ENCODE measurements at regions not wholly inside any gene's neighbourhood (a gene's known extent, or its start where the extent isn't known, plus 50 kb on each side); places are given as distances from the start of the nearest gene placed in this dataset.

DNA sequence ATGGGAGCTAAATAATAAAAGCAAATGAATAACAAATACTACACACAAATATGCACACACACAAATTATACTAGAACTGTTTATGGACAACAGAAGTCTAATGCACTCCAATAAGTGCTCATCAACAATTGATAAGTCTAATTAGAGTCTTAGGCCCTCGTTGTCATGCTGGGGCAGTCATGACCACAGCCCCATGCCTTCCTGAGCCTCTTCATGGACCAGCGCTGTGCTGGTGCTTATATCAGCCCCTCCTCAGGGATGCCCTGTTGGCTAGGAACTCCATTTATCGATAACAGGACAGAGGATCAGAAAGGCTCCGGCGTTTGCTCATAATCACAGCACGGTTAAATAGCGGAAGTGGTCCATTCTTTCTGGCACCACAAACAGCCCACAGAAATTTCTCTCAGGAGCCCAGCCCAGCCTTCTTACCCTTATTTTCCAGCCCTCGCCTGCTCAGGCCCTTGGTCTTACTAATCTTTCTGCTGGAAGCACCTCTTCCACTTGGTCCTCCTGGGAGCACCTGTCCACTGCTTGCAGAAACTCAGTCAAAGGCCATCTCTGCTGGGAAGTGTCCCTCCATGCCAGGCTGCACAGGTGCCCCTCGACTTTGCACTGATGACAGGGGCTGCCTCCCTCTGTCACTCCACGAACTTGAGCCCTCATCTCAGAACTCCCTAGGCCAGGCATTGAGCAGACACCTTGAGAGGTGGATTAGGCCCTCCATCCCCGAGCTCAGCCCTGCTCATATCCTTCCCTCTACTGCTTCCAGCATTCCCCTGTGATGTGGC, 500.2 kb upstream of the HS6ST1 start:
- DNase-seq = no peak
- H3K27ac Mint-ChIP-seq = no peak overlapping the region
- ATAC-seq = no peak
- no peaks in the 10 kb centered on the region for H3K4me1 ChIP-seq (ENCODE audit: control insufficient read depth in 2 of 2, insufficient read depth in 2 of 2, low read length in 2 of 2)
- no peaks in the 10 kb centered on the region for H3K27me3 ChIP-seq (ENCODE audit: control insufficient read depth in 2 of 2, insufficient read depth in 2 of 2, low read length in 2 of 2)
- H3K9me3 ChIP-seq (ENCODE audit: control insufficient read depth in 2 of 3, low read length in 3 of 3) = no peaks in the 10 kb centered on the region
- intact Hi-C loops (cut with micrococcal nuclease) = no loop called here
- H3K36me3 ChIP-seq (ENCODE audit: control insufficient read depth in 2 of 3, insufficient read depth in 3 of 3, low read length in 3 of 3) = no peaks in the 10 kb centered on the region
- no peaks in the 10 kb centered on the region for H3K36me3 Mint-ChIP-seq
- H3K4me3 ChIP-seq (ENCODE audit: low read length) = no peak overlapping the region
- no peaks in the 10 kb centered on the region for H3K4me1 Mint-ChIP-seq
- H3K4me3 Mint-ChIP-seq = no peak overlapping the region
- ChIA-PET POLR2A (no interaction called here), CTCF (no interaction called here)
- no peak overlapping the region for H3K27ac ChIP-seq (ENCODE audit: low read depth, low read length)
- peaks cover 0 to 7% (median 0%) of the 10 kb centered on the region in 11 donors for H3K9me3 Mint-ChIP-seq
- H3K27me3 Mint-ChIP-seq = peaks cover 0 to 22% (median 6%) of the 10 kb centered on the region in 5 donors

DNA sequence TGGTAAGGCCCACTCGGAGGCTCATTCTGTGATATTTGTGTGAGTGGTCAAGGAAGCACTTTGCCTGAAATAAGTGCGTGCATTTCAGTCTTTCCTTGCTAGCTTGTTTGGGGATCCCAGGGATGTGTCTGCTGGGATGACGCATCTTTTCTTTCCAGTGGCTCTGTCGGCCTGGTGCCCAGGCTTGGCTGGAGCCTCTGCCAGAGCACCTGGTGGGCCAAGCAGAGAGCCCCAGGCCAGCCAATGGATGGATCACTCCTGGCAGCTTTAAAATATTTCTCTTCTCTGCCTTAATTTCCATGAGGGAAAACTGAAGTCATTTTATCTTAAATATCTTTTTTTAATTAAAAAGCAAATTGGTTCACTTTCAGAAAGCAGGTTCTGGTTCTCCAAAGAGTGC, 501.8 kb upstream of the HS6ST1 start:
- Histone ChIP-seq H3K4me3 (ENCODE audit: low read length) (no peak overlapping the region), H3K9me3 (ENCODE audit: control insufficient read depth in 2 of 3, low read length in 3 of 3) (no peaks in the 10 kb centered on the region), H3K36me3 (ENCODE audit: control insufficient read depth in 2 of 3, insufficient read depth in 3 of 3, low read length in 3 of 3) (no peaks in the 10 kb centered on the region), H3K27me3 (ENCODE audit: control insufficient read depth in 2 of 2, insufficient read depth in 2 of 2, low read length in 2 of 2) (no peaks in the 10 kb centered on the region), H3K4me1 (ENCODE audit: control insufficient read depth in 2 of 2, insufficient read depth in 2 of 2, low read length in 2 of 2) (no peaks in the 10 kb centered on the region), H3K27ac (ENCODE audit: low read depth, low read length) (no peak overlapping the region)
- intact Hi-C loops (cut with micrococcal nuclease) = no loop called here
- Mint-ChIP-seq H3K9me3 (peaks cover 0 to 12% (median 5%) of the 10 kb centered on the region in 11 donors), H3K27ac (no peak overlapping the region), H3K27me3 (peaks cover 0 to 22% (median 6%) of the 10 kb centered on the region in 5 donors), H3K4me1 (no peaks in the 10 kb centered on the region), H3K36me3 (peaks cover 0 to 4% (median 0%) of the 10 kb centered on the region in 5 donors), H3K4me3 (no peak overlapping the region)
- no peak for DNase-seq
- CTCF ChIA-PET = no interaction called here
- POLR2A ChIA-PET = no interaction called here
- no peak for ATAC-seq

DNA sequence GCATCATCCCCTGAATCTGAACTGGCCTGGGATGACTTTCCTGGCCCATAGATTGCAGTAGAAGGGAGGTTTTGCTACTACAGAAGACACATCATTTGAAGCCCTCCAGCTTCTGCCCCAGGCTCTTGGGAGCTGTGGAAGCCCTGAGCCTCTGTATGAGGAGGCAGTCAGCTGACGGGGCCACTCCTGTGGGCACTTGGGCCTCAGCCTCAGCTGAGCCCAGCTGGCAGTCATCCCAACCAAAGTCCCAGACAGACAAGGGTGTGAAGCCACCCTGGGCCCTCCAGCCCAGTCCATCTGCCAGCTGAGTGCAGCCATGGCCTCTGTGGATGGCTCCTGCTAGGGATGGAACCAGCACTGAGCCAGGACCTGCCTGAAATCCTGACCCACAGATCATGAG, 502.3 kb upstream of the HS6ST1 start:
- ChIA-PET POLR2A (no interaction called here), CTCF (no interaction called here)
- Histone ChIP-seq H3K27ac (ENCODE audit: low read depth, low read length) (no peak overlapping the region), H3K4me3 (ENCODE audit: low read length) (no peak overlapping the region), H3K36me3 (ENCODE audit: control insufficient read depth in 2 of 3, insufficient read depth in 3 of 3, low read length in 3 of 3) (no peaks in the 10 kb centered on the region), H3K4me1 (ENCODE audit: control insufficient read depth in 2 of 2, insufficient read depth in 2 of 2, low read length in 2 of 2) (no peaks in the 10 kb centered on the region), H3K9me3 (ENCODE audit: control insufficient read depth in 2 of 3, low read length in 3 of 3) (no peaks in the 10 kb centered on the region), H3K27me3 (ENCODE audit: control insufficient read depth in 2 of 2, insufficient read depth in 2 of 2, low read length in 2 of 2) (no peaks in the 10 kb centered on the region)
- Mint-ChIP-seq H3K4me3 (no peak overlapping the region), H3K4me1 (no peaks in the 10 kb centered on the region), H3K36me3 (peaks cover 0 to 4% (median 0%) of the 10 kb centered on the region in 5 donors), H3K27me3 (peaks cover 0 to 22% (median 6%) of the 10 kb centered on the region in 5 donors), H3K9me3 (peaks cover 0 to 12% (median 6%) of the 10 kb centered on the region in 11 donors), H3K27ac (no peak overlapping the region)
- intact Hi-C loops (cut with micrococcal nuclease) = no loop called here
- DNase-seq (no peak), ATAC-seq (no peak)

DNA sequence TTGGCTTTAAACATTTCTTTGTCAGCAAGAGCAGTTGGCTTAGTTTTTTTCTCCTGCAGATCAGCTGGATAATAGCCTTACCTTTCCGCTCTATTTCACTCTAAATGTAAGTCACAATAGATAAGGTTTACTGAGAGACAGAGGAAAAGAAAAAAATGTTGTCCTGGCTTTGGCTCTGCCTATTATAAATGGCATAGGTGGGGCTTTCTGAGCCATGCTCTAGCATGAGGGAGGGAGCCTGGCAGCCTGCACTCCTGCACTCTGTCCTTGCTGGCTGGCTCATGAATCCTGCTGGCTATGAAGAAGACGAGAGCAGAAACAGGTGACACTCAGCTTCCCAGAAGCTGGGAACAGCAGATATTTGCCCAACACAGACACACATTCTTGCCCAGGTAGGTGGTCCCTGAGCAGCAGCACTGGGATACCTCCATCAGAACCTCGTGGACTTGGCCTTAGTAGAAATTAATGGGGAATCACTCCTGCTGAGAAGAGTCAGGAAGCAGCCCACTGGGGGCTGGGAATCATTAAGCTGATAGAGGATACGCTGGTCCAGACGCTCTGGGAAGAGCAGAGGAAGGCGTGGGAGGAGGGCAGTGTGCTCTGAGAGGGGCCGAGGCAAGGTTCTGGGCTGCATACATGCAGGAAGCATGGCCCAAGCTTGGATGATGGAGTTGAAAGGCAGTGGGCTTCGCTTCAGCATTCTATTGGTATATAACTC, 514.4 kb upstream of the HS6ST1 start:
- no peaks in the 10 kb centered on the region for H3K36me3 ChIP-seq (ENCODE audit: control insufficient read depth in 2 of 3, insufficient read depth in 3 of 3, low read length in 3 of 3)
- ATAC-seq = no peak

DNA sequence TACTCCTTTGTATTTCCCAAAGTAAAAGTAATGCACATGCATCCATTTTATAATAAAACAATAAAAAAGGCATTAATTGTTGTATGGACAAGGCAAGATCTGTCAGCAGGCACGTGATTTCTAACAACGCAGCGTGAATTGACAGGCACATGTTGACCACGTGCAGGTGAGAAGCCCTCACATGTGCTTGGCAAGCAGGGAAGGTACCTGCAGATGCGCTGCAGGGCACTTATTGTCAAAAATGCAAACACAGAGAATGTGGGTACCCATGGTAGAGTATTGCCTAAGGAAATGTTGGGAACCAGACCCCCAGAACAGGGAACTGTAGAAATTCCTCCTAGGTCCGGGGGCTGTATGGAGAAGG, 515.0 kb upstream of the HS6ST1 start:
- no peaks in the 10 kb centered on the region for H3K4me1 ChIP-seq (ENCODE audit: control insufficient read depth in 2 of 2, insufficient read depth in 2 of 2, low read length in 2 of 2)
- no peaks in the 10 kb centered on the region for H3K9me3 ChIP-seq (ENCODE audit: control insufficient read depth in 2 of 3, low read length in 3 of 3)
- Mint-ChIP-seq H3K4me3 (no peak overlapping the region), H3K27me3 (peaks cover 0 to 6% (median 4%) of the 10 kb centered on the region in 5 donors), H3K36me3 (no peaks in the 10 kb centered on the region), H3K9me3 (peaks cover 0 to 7% (median 0%) of the 10 kb centered on the region in 11 donors), H3K27ac (no peak overlapping the region), H3K4me1 (no peaks in the 10 kb centered on the region)
- H3K27me3 ChIP-seq (ENCODE audit: control insufficient read depth in 2 of 2, insufficient read depth in 2 of 2, low read length in 2 of 2) = no peaks in the 10 kb centered on the region
- CTCF ChIA-PET = no interaction called here
- H3K27ac ChIP-seq (ENCODE audit: low read depth, low read length) = no peak overlapping the region
- POLR2A ChIA-PET = no interaction called here
- no peaks in the 10 kb centered on the region for H3K36me3 ChIP-seq (ENCODE audit: control insufficient read depth in 2 of 3, insufficient read depth in 3 of 3, low read length in 3 of 3)
- DNase-seq = no peak
- no peak overlapping the region for H3K4me3 ChIP-seq (ENCODE audit: low read length)
- intact Hi-C loops (cut with micrococcal nuclease) = no loop called here
- ATAC-seq = no peak

More for the DNA sequence above, 514.4 kb upstream of the HS6ST1 start:
- no peaks in the 10 kb centered on the region for H3K4me1 ChIP-seq (ENCODE audit: control insufficient read depth in 2 of 2, insufficient read depth in 2 of 2, low read length in 2 of 2)
- Mint-ChIP-seq H3K9me3 (peaks cover 0 to 7% (median 0%) of the 10 kb centered on the region in 11 donors), H3K4me1 (no peaks in the 10 kb centered on the region), H3K27ac (no peak overlapping the region), H3K27me3 (peaks cover 0 to 3% (median 1%) of the 10 kb centered on the region in 5 donors), H3K36me3 (no peaks in the 10 kb centered on the region), H3K4me3 (no peak overlapping the region)
- intact Hi-C loops (cut with micrococcal nuclease) = no loop called here
- CTCF ChIA-PET = no interaction called here
- no peak for DNase-seq
- no peaks in the 10 kb centered on the region for H3K27me3 ChIP-seq (ENCODE audit: control insufficient read depth in 2 of 2, insufficient read depth in 2 of 2, low read length in 2 of 2)
- no peaks in the 10 kb centered on the region for H3K9me3 ChIP-seq (ENCODE audit: control insufficient read depth in 2 of 3, low read length in 3 of 3)
- no peak overlapping the region for H3K4me3 ChIP-seq (ENCODE audit: low read length)
- POLR2A ChIA-PET = no interaction called here
- no peak overlapping the region for H3K27ac ChIP-seq (ENCODE audit: low read depth, low read length)

DNA sequence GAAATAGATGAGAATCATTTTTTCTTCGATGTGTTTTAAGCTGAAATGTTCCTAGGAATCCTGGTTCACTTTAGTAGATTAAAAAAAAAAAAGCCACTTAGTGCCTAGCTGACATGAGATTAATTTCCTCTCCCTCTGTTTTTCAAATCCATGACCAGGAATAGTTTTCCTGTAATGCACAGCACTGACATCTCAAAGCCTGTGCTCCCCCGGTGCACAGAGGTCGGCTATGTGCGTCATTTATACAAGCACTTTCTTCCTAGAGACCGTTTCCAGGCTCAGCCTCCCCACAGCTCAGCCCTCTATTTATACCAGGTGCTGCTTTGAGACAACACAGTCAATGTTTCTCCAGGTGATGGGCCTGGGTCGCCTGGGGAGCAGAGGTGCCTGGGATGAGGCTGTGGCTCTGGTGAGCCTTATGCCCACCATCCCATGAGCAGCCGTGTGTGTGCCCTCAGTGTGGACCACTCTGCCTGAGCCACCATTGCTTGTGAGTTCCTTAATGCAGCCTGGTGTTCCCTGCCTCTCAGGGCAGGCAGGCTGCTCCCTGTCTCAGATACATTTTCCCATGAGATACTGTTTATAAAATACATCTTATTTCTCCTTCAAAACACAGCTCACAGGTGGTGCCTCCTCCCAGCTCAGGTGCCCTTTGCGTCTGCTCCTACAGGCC, 515.7 kb upstream of the HS6ST1 start:
- Histone ChIP-seq H3K27me3 (ENCODE audit: control insufficient read depth in 2 of 2, insufficient read depth in 2 of 2, low read length in 2 of 2) (no peaks in the 10 kb centered on the region), H3K4me1 (ENCODE audit: control insufficient read depth in 2 of 2, insufficient read depth in 2 of 2, low read length in 2 of 2) (no peaks in the 10 kb centered on the region), H3K9me3 (ENCODE audit: control insufficient read depth in 2 of 3, low read length in 3 of 3) (no peaks in the 10 kb centered on the region), H3K27ac (ENCODE audit: low read depth, low read length) (no peak overlapping the region), H3K4me3 (ENCODE audit: low read length) (no peak overlapping the region), H3K36me3 (ENCODE audit: control insufficient read depth in 2 of 3, insufficient read depth in 3 of 3, low read length in 3 of 3) (no peaks in the 10 kb centered on the region)
- H3K36me3 Mint-ChIP-seq = no peaks in the 10 kb centered on the region
- no peak overlapping the region for H3K4me3 Mint-ChIP-seq
- peaks cover 0 to under 1% (median 0%) of the 10 kb centered on the region in 7 donors for H3K4me1 Mint-ChIP-seq
- peaks cover 0 to 7% (median 0%) of the 10 kb centered on the region in 11 donors for H3K9me3 Mint-ChIP-seq
- intact Hi-C loops (cut with micrococcal nuclease) = no loop called here
- POLR2A ChIA-PET = no interaction called here
- no peak for DNase-seq
- CTCF ChIA-PET = no interaction called here
- ATAC-seq = no peak
- H3K27ac Mint-ChIP-seq = peak overlapping the region in 1 of 9 donors; percentile 7
- H3K27me3 Mint-ChIP-seq = peaks cover 0 to 12% (median 8%) of the 10 kb centered on the region in 5 donors

Data from naive thymus-derived CD4-positive, alpha-beta T cell (primary cell).